Ammon's horn (tissue), 1 donor: ENCODE measurements at regions not wholly inside any gene's neighbourhood (a gene's known extent, or its start where the extent isn't known, plus 50 kb on each side); places are given as distances from the start of the nearest gene placed in this dataset.
A peak's percentile ranks its signal among the peaks of the same experiment; 100 is the strongest.
"Not testable (repeated sequence)": the region's sequence is repeated elsewhere in the genome, so short reads cannot be mapped to it uniquely, and the experiment has no call there.

Experiments used
- DNase-seq: peaks from one replicate; pipeline ENCODE4 v3.0.0-alpha.2; 2016; ENCODE audit warnings: low spot score

DNA sequence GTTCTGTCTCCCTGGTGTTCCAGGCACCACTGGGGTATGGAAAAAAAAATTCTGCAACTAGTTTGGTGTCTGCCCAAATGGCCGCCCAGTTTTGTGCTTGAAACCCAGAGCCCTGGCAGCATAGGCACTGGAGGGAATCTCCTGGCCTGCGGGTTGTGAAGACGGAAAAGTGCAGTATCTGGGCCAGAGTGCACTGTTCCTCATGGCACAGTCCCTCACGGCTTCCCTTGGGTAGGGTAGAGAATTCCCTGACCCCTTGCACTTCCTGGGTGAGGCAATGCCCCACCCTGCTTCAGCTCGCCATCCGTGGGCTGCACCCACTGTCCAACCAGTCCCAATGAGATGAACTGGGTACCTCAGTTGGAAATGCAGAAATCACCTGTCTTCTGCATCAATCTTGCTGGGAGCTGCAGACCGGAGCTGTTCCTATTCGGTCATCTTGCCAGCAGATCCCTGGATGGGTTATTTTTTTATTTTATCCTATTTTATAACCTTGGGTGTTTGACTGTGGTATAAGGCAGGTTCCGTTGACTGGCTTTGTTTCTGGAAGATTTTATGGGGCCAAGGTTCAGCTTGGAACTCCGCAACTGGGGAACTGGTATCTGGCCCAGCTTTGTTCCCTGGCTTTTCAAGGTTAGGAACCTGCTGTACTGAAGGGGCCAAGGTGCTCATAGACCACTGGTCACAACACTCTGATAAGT, 59.5 kb upstream of the IRAK1BP1 start:
- not testable (repeated sequence) for DNase-seq

DNA sequence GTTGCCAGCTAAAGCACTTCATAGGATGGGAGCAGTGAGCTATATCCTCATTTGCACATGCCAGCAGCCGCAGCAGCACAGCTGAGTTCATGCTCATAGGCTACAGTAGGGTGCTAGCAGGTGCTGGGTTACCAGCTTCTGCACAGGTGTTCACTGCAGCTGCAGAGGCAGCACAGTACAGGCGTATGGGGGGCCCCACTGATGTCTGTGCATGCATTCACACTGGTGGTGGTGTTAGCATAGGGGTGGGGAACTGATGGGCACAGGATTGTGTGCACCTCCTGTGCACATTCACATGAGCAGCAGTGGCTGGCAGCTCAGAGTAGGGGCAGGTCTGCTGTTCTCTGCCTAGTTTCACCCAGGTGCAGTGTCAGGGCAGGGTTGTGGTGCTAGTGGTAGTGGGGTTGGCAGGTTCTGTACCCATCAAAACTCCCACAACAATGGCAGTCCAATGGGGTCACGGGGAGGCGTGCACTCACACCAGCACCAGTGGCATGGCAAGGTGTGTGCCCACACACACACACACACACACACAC, 58.9 kb upstream of the IRAK1BP1 start:
- DNase-seq: no peak

DNA sequence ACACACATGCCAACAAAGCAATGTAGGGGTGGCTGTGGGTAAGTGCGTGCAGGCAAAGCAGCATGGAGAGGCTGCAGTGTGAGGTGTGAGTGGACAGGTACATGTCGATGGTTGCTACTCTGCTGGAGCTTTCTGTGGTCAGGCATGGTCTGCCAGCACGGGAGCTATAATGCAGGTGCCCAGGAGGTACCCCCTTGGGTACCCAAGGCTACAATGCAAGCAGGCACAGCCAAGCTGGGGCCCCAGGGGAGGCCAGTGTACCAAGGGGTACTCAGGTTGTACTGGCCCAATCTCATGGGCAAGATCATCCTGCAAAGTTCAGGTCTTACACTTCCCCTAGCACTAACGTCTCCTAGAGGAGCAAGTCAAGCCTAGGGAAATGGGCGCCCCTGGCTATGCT, 58.4 kb upstream of the IRAK1BP1 start:
- no peak for DNase-seq

DNA sequence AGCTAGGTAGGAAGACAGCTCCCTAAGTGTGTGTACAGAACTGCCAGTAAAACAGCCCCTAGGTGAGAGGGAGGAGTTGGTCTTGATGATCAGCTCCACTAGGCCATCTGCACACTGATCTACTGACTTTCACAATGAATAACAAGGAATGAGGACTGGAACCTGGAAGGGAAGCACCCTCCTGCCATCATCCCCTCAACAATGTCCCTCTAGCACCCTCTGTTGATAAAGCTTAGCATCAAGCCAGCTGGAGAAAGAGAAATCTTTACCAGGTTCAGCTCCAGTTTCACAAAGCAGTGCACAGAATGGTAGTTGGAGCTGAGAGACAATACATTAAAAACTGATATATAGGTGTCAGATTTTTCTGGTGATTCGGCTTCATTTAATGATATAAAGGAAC, 57.2 kb upstream of the IRAK1BP1 start:
- DNase-seq: peak; percentile 44

DNA sequence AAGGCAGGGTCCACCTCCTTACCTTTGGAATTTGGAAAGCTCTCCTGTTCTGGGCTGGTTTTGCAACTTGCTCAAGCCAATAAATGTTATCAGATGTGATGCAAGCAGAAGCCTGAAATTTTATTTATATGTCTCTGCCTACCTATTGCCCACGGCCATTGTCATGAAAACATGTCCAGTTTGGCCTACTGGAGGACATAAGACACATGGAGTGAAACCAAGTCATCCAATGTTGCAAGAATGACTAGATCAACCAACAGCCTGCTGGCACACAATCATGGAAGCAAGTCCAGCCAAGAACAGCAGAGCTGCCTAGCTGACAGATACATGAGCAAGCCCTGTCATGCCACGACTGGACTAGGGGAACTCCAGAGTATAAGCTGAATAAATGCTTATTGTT, 56.7 kb upstream of the IRAK1BP1 start:
- DNase-seq: no peak
